Osteoblast (primary cell): ENCODE measurements at regions not wholly inside any gene's neighbourhood (a gene's known extent, or its start where the extent isn't known, plus 50 kb on each side); places are given as distances from the start of the nearest gene placed in this dataset.

Experiments used
- DNase-seq: peaks from one replicate; pipeline ENCODE4 v3.0.0; 2011; ENCODE audit warnings: low spot score, mixed read lengths; ENCODE audit not compliant: insufficient read length; ENCODE audit errors: missing footprints
- H2AFZ ChIP-seq: 2 replicates; pipeline ENCODE4 v1.6.0; 2011; ENCODE audit warnings: mild to moderate bottlenecking, low read length
- H3K27ac ChIP-seq: 2 replicates; pipeline ENCODE4 v1.5.1; 2011; ENCODE audit warnings: mild to moderate bottlenecking, low read depth, low read length, moderate library complexity
- H3K27me3 ChIP-seq: 2 replicates; pipeline ENCODE4 v1.6.0; 2012; ENCODE audit warnings: mild to moderate bottlenecking, control low read depth, inconsistent platforms, low read length, moderate library complexity; ENCODE audit not compliant: insufficient read depth
- H3K36me3 ChIP-seq: 2 replicates; pipeline ENCODE4 v1.5.1; 2011; ENCODE audit warnings: mild to moderate bottlenecking, low read length, control low read depth, moderate library complexity; ENCODE audit not compliant: insufficient read depth
- H3K4me1 ChIP-seq: 2 replicates; pipeline ENCODE4 v1.5.1; 2011; ENCODE audit warnings: mild to moderate bottlenecking, low read length, control low read depth, moderate library complexity; ENCODE audit not compliant: insufficient read depth
- H3K4me2 ChIP-seq: 2 replicates; pipeline ENCODE4 v1.6.0; 2011; ENCODE audit warnings: mild to moderate bottlenecking, low read length; ENCODE audit not compliant: insufficient read depth
- H3K4me3 ChIP-seq: fragments of 200-600 bp; sonication (generic); 3 replicates; pipeline ENCODE4 v1.5.1; 2012; ENCODE audit warnings: mild to moderate bottlenecking, low read length, inconsistent platforms; ENCODE audit not compliant: insufficient read depth
- H3K79me2 ChIP-seq: 2 replicates; pipeline ENCODE4 v1.6.0; 2012; ENCODE audit warnings: mild to moderate bottlenecking, low read length, control low read depth, inconsistent platforms; ENCODE audit not compliant: insufficient read depth
- H3K9me3 ChIP-seq: 2 replicates; pipeline ENCODE4 v1.5.1; 2011; ENCODE audit warnings: low read depth, low read length, control low read depth
- H4K20me1 ChIP-seq: 2 replicates; pipeline ENCODE4 v1.6.0; 2012; ENCODE audit warnings: mild to moderate bottlenecking, low read length, control low read depth; ENCODE audit not compliant: insufficient read depth
- CTCF ChIP-seq: IDR thresholded peaks from 2 replicates; pipeline ENCODE4 v1.5.1; 2011; ENCODE audit warnings: mild to moderate bottlenecking, low read depth, low read length, moderate library complexity; ENCODE audit errors: extremely low read depth

DNA sequence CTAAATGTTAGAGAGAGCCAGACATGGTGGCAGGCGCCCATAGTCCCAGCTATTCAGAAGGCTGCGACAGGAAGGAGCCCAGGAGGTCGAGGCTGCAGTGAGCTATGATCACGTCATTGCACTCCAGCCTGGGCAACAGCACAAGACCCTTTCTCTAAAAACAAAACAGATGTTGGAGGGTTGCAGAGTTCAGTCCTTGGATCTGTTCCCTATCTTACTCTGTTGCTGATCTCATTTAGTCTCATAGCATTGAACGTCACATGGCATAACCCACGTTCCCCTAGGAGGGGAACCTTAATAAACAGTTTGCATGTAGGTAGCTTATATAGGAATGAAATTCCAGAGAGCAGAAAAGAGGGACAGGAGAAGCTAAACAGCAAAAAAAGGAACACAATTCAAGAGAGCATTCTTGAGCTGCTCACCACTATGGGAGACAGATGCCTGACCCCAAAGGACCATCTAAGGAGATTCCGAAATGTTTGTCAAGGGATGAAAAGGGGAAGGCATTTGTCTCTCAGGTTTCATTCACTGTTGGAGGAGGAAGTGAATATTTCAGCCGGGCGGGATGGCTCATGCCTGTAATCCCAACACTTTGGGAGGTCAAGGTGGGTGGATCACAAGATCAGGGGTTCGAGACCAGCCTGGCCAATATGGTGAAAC lies 54.6 kb upstream of the PIM1 start:
- H3K27ac ChIP-seq = no peak overlapping the region
- TF ChIP-seq CTCF = no peak
- no peak overlapping the region for H2AFZ ChIP-seq
- H3K27me3 ChIP-seq = no peaks in the 10 kb centered on the region
- H3K79me2 ChIP-seq = no peaks in the 10 kb centered on the region
- H3K4me3 ChIP-seq = no peak overlapping the region
- H3K4me1 ChIP-seq = no peaks in the 10 kb centered on the region
- H3K4me2 ChIP-seq = no peak overlapping the region
- no peaks in the 10 kb centered on the region for H3K36me3 ChIP-seq
- H3K9me3 ChIP-seq = no peaks in the 10 kb centered on the region
- no peaks in the 10 kb centered on the region for H4K20me1 ChIP-seq
- DNase-seq = no peak

DNA sequence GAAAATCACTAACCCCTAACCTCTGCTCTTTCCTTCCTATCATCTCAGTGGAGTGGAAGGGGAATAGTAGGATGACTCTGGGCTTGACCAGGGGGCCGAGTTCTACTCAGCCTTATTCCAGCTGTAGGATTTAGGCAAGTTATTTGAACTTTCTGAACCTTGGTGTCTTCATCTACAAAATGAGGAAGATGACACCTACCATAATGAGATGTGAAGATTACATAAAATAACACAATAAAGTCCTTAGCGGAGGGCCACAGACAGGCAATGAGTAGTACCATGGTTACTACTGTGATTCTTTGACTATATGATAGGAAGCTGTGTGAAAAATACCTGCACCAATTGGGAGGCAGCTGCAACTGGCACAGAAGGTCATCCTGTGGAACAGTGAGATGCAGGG lies 53.6 kb upstream of the PIM1 start:
- no peaks in the 10 kb centered on the region for H3K4me1 ChIP-seq
- H3K27me3 ChIP-seq = no peaks in the 10 kb centered on the region
- H3K9me3 ChIP-seq = no peaks in the 10 kb centered on the region
- H3K79me2 ChIP-seq = no peaks in the 10 kb centered on the region
- H2AFZ ChIP-seq = no peak overlapping the region
- H3K27ac ChIP-seq = no peak overlapping the region
- no peak for TF ChIP-seq CTCF
- no peaks in the 10 kb centered on the region for H3K36me3 ChIP-seq
- no peak for DNase-seq
- H4K20me1 ChIP-seq = no peaks in the 10 kb centered on the region
- no peak overlapping the region for H3K4me3 ChIP-seq
- no peak overlapping the region for H3K4me2 ChIP-seq

GRCh38 chr6:37119387-37119886 lies 50.5 kb upstream of the PIM1 start:
- Histone ChIP-seq H3K36me3 (no peaks in the 10 kb centered on the region), H3K4me2 (no peak overlapping the region), H3K79me2 (no peaks in the 10 kb centered on the region), H3K9me3 (no peaks in the 10 kb centered on the region), H3K27me3 (no peaks in the 10 kb centered on the region), H2AFZ (no peak overlapping the region), H3K4me1 (no peaks in the 10 kb centered on the region), H3K4me3 (no peak overlapping the region), H4K20me1 (no peaks in the 10 kb centered on the region), H3K27ac (no peak overlapping the region)
- TF ChIP-seq CTCF = no peak
- no peak for DNase-seq
